Osteoblast (primary cell): ENCODE measurements at regions not wholly inside any gene's neighbourhood (a gene's known extent, or its start where the extent isn't known, plus 50 kb on each side); places are given as distances from the start of the nearest gene placed in this dataset.

Experiments
- DNase-seq: peaks from one replicate; pipeline ENCODE4 v3.0.0; 2011; ENCODE audit warnings: low spot score, mixed read lengths; ENCODE audit not compliant: insufficient read length; ENCODE audit errors: missing footprints
- H2AFZ ChIP-seq: 2 replicates; pipeline ENCODE4 v1.6.0; 2011; ENCODE audit warnings: mild to moderate bottlenecking, low read length
- H3K27ac ChIP-seq: 2 replicates; pipeline ENCODE4 v1.5.1; 2011; ENCODE audit warnings: mild to moderate bottlenecking, low read depth, low read length, moderate library complexity
- H3K27me3 ChIP-seq: 2 replicates; pipeline ENCODE4 v1.6.0; 2012; ENCODE audit warnings: mild to moderate bottlenecking, control low read depth, inconsistent platforms, low read length, moderate library complexity; ENCODE audit not compliant: insufficient read depth
- H3K36me3 ChIP-seq: 2 replicates; pipeline ENCODE4 v1.5.1; 2011; ENCODE audit warnings: mild to moderate bottlenecking, low read length, control low read depth, moderate library complexity; ENCODE audit not compliant: insufficient read depth
- H3K4me1 ChIP-seq: 2 replicates; pipeline ENCODE4 v1.5.1; 2011; ENCODE audit warnings: mild to moderate bottlenecking, low read length, control low read depth, moderate library complexity; ENCODE audit not compliant: insufficient read depth
- H3K4me2 ChIP-seq: 2 replicates; pipeline ENCODE4 v1.6.0; 2011; ENCODE audit warnings: mild to moderate bottlenecking, low read length; ENCODE audit not compliant: insufficient read depth
- H3K4me3 ChIP-seq: fragments of 200-600 bp; sonication (generic); 3 replicates; pipeline ENCODE4 v1.5.1; 2012; ENCODE audit warnings: mild to moderate bottlenecking, low read length, inconsistent platforms; ENCODE audit not compliant: insufficient read depth
- H3K79me2 ChIP-seq: 2 replicates; pipeline ENCODE4 v1.6.0; 2012; ENCODE audit warnings: mild to moderate bottlenecking, low read length, control low read depth, inconsistent platforms; ENCODE audit not compliant: insufficient read depth
- H3K9me3 ChIP-seq: 2 replicates; pipeline ENCODE4 v1.5.1; 2011; ENCODE audit warnings: low read depth, low read length, control low read depth
- H4K20me1 ChIP-seq: 2 replicates; pipeline ENCODE4 v1.6.0; 2012; ENCODE audit warnings: mild to moderate bottlenecking, low read length, control low read depth; ENCODE audit not compliant: insufficient read depth
- CTCF ChIP-seq: IDR thresholded peaks from 2 replicates; pipeline ENCODE4 v1.5.1; 2011; ENCODE audit warnings: mild to moderate bottlenecking, low read depth, low read length, moderate library complexity; ENCODE audit errors: extremely low read depth

- no peak overlapping the region for H3K4me2 ChIP-seq
- H3K36me3 ChIP-seq = no peaks in the 10 kb centered on the region
- no peak overlapping the region for H3K4me3 ChIP-seq
- no peak overlapping the region for H3K27ac ChIP-seq
- no peaks in the 10 kb centered on the region for H3K79me2 ChIP-seq
- no peaks in the 10 kb centered on the region for H3K4me1 ChIP-seq
- no peak for DNase-seq
- no peak for TF ChIP-seq CTCF
- no peaks in the 10 kb centered on the region for H4K20me1 ChIP-seq
- H3K27me3 ChIP-seq = no peaks in the 10 kb centered on the region
- no peak overlapping the region for H2AFZ ChIP-seq
- no peaks in the 10 kb centered on the region for H3K9me3 ChIP-seq
These were observed 129.7 kb upstream of the PHACTR1 start for GRCh38 chr6:12586721-12587480.

- Histone ChIP-seq H2AFZ (no peak overlapping the region), H3K27me3 (no peaks in the 10 kb centered on the region), H3K36me3 (no peaks in the 10 kb centered on the region), H3K9me3 (no peaks in the 10 kb centered on the region), H4K20me1 (no peaks in the 10 kb centered on the region), H3K4me2 (no peak overlapping the region), H3K27ac (no peak overlapping the region), H3K4me3 (no peak overlapping the region), H3K79me2 (no peaks in the 10 kb centered on the region), H3K4me1 (no peaks in the 10 kb centered on the region)
- DNase-seq = no peak
- no peak for TF ChIP-seq CTCF
These were observed 125.7 kb upstream of the PHACTR1 start for GRCh38 chr6:12590901-12591300.

- H3K36me3 ChIP-seq = no peaks in the 10 kb centered on the region
- H3K4me3 ChIP-seq = no peak overlapping the region
- H3K4me2 ChIP-seq = no peak overlapping the region
- H3K79me2 ChIP-seq = no peaks in the 10 kb centered on the region
- H3K27me3 ChIP-seq = no peaks in the 10 kb centered on the region
- H3K4me1 ChIP-seq = no peaks in the 10 kb centered on the region
- no peak for DNase-seq
- H3K27ac ChIP-seq = no peak overlapping the region
- peak overlapping the region; percentile 39 for H2AFZ ChIP-seq
- no peak for TF ChIP-seq CTCF
- H4K20me1 ChIP-seq = no peaks in the 10 kb centered on the region
- H3K9me3 ChIP-seq = no peaks in the 10 kb centered on the region
These were observed 123.9 kb upstream of the PHACTR1 start for GRCh38 chr6:12592634-12593033.

GRCh38 chr6:12593771-12594529 is 122.6 kb upstream of the PHACTR1 start:
- Histone ChIP-seq H3K27ac (no peak overlapping the region), H3K4me3 (no peak overlapping the region), H3K79me2 (no peaks in the 10 kb centered on the region), H3K4me1 (no peaks in the 10 kb centered on the region), H4K20me1 (no peaks in the 10 kb centered on the region), H2AFZ (no peak overlapping the region), H3K9me3 (no peaks in the 10 kb centered on the region), H3K27me3 (no peaks in the 10 kb centered on the region), H3K4me2 (no peak overlapping the region), H3K36me3 (no peaks in the 10 kb centered on the region)
- no peak for TF ChIP-seq CTCF
- no peak for DNase-seq
